ENCODE measurements at regions not wholly inside any gene's neighbourhood (a gene's known extent, or its start where the extent isn't known, plus 50 kb on each side); places are given as distances from the start of the nearest gene placed in this dataset.

- no peak for TF ChIP-seq CTCF (IDR thresholded peaks at IDR 0.05)
- TF ChIP-seq POLR2A (IDR thresholded peaks at IDR 0.05), result no peak
Measured at GRCh38 chr2:185633621-185634020, 105.0 kb upstream of the FSIP2 start.

Data from esophagus squamous epithelium (tissue), 4 donors.